ENCODE measurements at regions not wholly inside any gene's neighbourhood (a gene's known extent, or its start where the extent isn't known, plus 50 kb on each side); places are given as distances from the start of the nearest gene placed in this dataset.

GRCh38 chr2:84017010-84017409 lies 442.1 kb downstream of the SUCLG1 start:
- Mint-ChIP-seq H3K9me3 (ENCODE audit: low read depth) (no peaks in the 10 kb centered on the region), H3K4me3 (ENCODE audit: unreplicated experiment) (no peak overlapping the region), H3K36me3 (ENCODE audit: low read depth) (no peaks in the 10 kb centered on the region), H3K27me3 (ENCODE audit: low read depth) (peaks cover 8% of the 10 kb centered on the region), H3K4me1 (ENCODE audit: low read depth) (no peaks in the 10 kb centered on the region), H3K27ac (ENCODE audit: unreplicated experiment) (no peak overlapping the region)
- no peak for DNase-seq (ENCODE audit: low spot score)
- no peak for TF ChIP-seq CTCF (IDR thresholded peaks at IDR 0.05)

GRCh38 chr2:84016183-84016582 lies 442.9 kb downstream of the SUCLG1 start:
- Mint-ChIP-seq H3K9me3 (ENCODE audit: low read depth) (no peaks in the 10 kb centered on the region), H3K27ac (ENCODE audit: unreplicated experiment) (no peak overlapping the region), H3K27me3 (ENCODE audit: low read depth) (peaks cover 8% of the 10 kb centered on the region), H3K4me1 (ENCODE audit: low read depth) (no peaks in the 10 kb centered on the region), H3K36me3 (ENCODE audit: low read depth) (no peaks in the 10 kb centered on the region), H3K4me3 (ENCODE audit: unreplicated experiment) (no peak overlapping the region)
- DNase-seq (ENCODE audit: low spot score), result no peak
- TF ChIP-seq CTCF (IDR thresholded peaks at IDR 0.05), result no peak

- no peak for TF ChIP-seq CTCF (IDR thresholded peaks at IDR 0.05)
- Mint-ChIP-seq H3K4me3 (ENCODE audit: unreplicated experiment) (no peak overlapping the region), H3K4me1 (ENCODE audit: low read depth) (no peaks in the 10 kb centered on the region), H3K27me3 (ENCODE audit: low read depth) (no peaks in the 10 kb centered on the region), H3K27ac (ENCODE audit: unreplicated experiment) (no peak overlapping the region), H3K36me3 (ENCODE audit: low read depth) (no peaks in the 10 kb centered on the region), H3K9me3 (ENCODE audit: low read depth) (no peaks in the 10 kb centered on the region)
- no peak for DNase-seq (ENCODE audit: low spot score)
Observed at GRCh38 chr2:83997889-83998288, 461.2 kb downstream of the SUCLG1 start.

- H3K27me3 Mint-ChIP-seq (ENCODE audit: low read depth), result no peaks in the 10 kb centered on the region
Observed at GRCh38 chr2:83994633-83995179, 464.4 kb downstream of the SUCLG1 start.

GRCh38 chr2:83993873-83994632 lies 465.0 kb downstream of the SUCLG1 start:
- Mint-ChIP-seq H3K36me3 (ENCODE audit: low read depth) (no peaks in the 10 kb centered on the region), H3K27me3 (ENCODE audit: low read depth) (no peaks in the 10 kb centered on the region), H3K4me3 (ENCODE audit: unreplicated experiment) (no peak overlapping the region), H3K4me1 (ENCODE audit: low read depth) (no peaks in the 10 kb centered on the region), H3K27ac (ENCODE audit: unreplicated experiment) (no peak overlapping the region), H3K9me3 (ENCODE audit: low read depth) (no peaks in the 10 kb centered on the region)
- DNase-seq (ENCODE audit: low spot score), result no peak
- no peak for TF ChIP-seq CTCF (IDR thresholded peaks at IDR 0.05)

More at GRCh38 chr2:83994633-83995179, 464.4 kb downstream of the SUCLG1 start:
- no peaks in the 10 kb centered on the region for H3K36me3 Mint-ChIP-seq (ENCODE audit: low read depth)
- no peak overlapping the region for H3K4me3 Mint-ChIP-seq (ENCODE audit: unreplicated experiment)
- no peak for TF ChIP-seq CTCF (IDR thresholded peaks at IDR 0.05)
- H3K4me1 Mint-ChIP-seq (ENCODE audit: low read depth), result no peaks in the 10 kb centered on the region
- no peak for DNase-seq (ENCODE audit: low spot score)
- H3K9me3 Mint-ChIP-seq (ENCODE audit: low read depth), result no peaks in the 10 kb centered on the region
- H3K27ac Mint-ChIP-seq (ENCODE audit: unreplicated experiment), result no peak overlapping the region

Measured in chondrocyte (in vitro differentiated cells).